ENCODE measurements at regions not wholly inside any gene's neighbourhood (a gene's known extent, or its start where the extent isn't known, plus 50 kb on each side); places are given as distances from the start of the nearest gene placed in this dataset.

DNA sequence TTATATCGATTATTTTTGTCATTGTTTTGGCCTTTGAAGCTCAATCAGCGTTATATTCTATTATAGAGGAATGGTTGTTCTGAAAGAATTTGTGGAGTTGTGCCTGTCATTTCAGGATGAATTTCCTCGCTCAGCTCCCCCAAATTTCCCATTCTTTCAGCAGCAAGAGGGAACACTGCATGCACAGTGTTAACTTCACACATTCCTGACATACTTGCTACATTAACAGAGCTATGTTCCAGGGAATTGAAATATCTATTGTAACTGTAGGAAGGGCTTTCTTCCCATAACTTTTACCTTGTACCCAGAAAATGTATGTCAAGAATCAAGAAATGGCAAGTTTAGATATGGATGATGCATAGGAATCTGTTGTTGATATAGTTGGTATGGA, 379.0 kb downstream of the LRIG3 start:
- DNase-seq, result no peak

DNA sequence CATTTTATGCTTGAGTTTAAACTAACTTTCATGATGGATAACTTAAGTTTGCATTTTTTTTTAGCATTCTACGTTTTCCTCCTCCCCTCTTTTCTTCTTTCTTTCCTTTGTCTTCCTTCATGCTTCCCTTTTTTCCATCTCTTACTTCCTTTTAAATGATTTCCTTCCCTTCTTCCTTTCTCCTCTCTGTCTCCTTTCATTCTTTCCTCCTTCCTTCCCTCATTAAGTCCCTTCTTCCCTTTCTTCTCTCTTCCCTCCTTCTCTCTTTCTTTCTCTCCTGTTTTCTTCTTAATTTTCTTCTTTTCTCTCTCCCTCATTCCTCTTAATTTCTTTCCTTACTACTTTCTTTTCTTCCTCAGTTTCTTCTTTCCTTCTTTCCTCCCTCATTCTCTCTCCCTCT, 376.0 kb downstream of the LRIG3 start:
- DNase-seq, result no peak

DNA sequence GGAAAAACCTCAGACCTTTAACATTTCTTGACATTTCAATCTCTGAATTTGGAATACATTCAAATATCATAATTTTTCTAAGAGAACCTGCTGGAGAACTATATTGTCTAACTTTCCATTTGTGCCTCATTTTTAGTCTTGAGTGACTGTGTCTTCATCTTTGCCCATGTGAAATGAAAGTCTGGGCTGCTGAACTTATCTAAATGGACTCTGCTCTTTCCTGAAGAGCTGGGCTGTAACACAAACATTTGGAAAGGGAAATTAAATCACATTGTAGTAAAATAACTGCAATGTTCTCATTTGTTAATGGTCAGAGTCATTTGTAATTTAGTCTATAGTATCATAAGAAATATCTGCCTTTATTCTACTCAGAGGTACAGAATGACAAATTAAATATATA, 373.1 kb downstream of the LRIG3 start:
- DNase-seq, result no peak

DNA sequence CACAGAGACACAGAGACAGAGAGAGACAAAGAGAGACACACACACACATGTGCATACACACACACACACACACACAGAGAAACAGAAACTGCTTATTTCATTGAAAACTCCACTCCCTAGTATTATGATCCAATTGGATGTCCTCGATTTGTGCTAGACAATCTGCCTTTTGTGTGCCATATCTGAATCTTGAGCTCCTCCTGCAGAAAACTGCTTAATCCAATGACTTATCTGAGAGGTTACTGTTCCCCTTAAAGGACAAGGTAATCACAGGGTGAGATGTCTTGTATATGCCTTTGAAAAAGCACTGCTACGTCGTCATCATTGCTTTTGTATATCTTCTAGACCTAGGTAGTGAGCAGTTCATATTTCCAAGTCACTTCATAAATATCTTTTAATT, 371.5 kb downstream of the LRIG3 start:
- no peak for DNase-seq

DNA sequence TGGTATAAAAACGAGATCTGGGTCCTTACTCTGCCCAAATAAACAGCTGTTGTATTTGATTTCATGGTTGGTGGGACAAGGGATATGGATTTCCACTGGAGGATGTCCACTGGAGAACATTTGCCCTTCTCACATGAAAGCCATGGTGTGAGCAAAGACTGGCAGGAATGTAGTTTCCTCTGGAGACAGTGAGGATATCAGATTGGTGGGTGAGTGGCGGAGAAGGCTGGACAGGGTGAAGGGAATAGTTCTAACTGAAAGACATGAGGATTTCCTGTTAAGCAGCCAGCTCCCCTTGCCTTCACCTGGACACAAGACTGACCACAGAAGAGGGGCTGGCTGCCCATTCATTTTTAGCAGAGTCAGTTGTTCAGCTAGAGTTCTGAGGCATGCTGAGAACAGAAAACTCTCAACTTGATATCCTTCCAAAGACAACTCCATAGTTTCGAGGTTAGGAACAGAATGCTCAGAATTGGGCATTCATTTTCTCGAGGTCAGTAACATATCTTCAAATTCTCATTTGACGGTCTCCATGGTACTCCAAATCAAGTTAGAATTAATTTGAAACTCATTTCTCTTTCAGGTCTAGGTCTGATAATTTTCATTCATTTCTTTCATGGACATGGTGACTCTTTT, 365.7 kb downstream of the LRIG3 start:
- DNase-seq, result no peak

DNA sequence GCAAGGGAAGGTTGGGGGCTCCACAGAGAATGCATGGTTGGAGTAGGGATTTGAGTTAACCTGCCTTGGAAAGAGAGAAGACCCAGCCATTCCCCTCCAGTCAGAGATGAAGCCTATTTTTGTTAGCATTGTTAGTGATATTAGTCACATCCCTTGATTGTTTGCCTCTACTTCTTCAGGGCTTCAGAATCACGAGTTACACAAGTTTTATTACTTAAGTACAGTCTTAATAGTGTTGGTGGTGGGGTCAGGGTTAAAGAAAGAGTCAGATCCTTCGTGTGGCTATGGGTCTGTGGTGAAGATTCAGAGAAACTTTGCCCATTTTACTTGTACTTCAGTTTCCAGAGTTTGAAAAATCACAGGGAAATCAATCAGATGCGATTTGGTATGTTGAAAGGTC, 363.1 kb downstream of the LRIG3 start:
- DNase-seq, result no peak

DNA sequence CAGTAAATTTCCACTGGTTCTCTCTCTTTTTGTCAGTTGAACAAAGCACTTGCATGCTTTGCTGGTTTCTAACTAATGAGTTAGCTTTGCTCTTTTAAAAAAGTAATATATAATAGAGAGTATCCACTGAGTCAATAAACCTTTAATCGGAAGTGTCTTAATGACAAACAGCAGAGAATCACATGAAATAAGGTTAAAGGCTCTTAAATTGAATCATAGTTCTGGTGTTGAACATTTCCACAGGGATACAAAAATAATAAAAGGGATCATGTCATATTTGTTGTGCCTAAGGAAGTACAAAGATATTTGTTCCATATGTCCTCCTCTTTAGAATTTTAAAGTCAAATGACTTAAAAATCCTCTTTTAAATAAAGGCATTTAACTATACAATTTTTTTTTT, 362.6 kb downstream of the LRIG3 start:
- DNase-seq, result no peak

DNA sequence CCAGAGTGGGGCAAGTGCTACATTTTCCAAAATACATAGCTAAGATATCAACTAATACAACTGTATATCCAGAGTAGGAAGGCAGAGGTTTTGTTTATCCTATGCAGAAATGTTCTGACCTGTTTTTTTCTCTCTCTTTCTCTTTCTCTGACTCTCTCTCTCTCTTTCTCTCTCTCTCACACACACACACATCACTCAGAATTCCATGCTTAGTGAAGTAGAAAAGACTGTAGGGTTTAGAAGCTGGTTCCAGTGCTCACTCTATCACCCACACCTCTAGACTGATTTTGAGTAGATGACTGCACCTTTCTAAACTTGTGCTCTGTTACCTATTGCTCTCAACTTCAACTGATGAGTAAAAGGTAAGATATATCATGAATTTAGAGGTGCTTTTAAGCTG, 356.7 kb downstream of the LRIG3 start:
- no peak for DNase-seq

DNA sequence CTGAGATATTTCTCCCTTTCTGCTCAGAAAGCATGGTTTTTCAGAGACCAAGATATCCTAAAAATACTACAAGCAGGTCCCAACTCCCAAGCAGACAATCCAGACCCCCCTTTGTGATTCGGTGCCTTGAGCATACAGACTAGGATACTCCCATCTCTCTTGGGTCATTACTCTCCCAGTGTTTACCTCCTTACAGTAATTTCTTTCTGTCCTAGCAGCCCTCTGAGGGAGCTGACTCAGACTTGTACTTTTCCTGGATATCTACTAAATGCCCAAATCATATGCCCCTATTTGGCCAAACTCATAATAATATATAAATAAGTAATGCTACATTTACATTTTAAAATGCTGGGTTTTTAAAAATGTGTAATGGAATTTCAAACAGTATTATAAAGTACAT, 355.6 kb downstream of the LRIG3 start:
- no peak for DNase-seq

DNA sequence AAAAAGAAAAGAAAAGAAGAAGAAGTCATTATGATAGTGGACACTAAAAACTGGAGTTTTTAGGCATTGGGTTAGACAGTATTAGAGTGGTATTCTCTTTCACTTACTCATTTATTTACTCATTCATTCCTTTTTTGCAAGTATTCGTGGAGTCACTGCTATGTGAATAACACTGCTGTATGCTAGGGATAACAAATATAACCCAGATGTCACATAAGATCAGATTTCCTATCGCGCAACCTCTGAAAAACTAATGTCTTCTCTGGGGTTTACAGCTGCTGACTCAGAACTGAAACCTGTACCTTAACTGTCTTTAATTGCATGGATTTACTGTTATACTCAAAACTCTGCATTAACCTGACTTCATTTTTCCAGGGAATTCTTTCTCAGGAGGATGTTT, 353.7 kb downstream of the LRIG3 start:
- no peak for DNase-seq

DNA sequence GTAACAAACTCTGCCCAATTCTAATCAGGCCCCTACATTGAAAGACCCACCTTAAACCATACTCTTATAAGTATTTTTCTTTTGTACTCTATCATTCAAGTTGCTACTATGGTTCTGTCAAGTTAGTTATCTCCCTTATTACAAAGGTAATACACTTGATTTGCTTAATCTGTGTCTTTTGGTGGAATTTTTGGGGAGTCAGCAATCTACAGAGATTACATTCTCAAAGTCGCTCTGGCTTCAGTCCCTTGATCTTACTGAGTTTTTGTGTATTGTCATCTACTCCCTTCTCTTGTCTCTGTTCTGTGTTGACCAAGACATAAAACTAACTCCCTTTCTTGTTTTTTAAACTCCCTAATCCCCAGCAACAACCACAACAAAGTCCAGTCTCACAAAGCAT, 353.1 kb downstream of the LRIG3 start:
- DNase-seq, result no peak

DNA sequence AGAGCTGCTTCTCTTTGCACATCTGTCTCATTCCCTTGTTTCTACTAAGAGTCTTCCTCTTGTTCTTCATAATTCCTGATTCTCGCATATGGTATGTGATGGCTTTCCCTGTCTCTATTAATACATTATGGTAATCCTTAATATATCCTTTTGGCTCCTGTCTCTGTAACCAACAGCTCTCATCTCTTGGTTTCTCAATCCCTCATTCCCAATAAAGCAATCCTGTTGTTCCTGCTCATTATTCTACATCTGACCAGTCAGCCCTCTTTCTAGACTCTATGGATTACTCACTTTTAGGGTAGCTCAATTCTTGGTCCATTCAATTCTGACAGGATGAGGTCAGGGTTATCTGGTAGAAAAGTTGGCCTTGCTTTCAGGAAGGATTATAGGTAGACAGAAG, 349.9 kb downstream of the LRIG3 start:
- DNase-seq, result no peak

DNA sequence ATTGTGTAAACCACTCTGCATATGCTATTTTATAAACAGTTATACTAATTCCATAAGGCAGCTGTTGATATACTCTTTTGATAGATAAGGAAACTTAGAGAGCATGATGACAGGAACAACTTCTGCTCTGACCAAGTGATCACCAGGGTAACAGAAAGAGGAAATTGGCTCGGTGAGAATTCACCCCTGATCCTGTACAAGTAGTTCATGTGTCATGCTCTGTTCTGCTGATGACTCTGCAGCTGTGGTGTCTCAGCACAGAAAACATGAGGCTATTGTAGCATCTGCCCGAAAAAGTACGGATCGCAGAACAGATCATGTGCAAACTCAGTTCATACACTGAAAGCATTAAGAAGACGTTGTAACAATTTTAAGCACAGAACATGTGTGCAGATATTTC, 345.0 kb downstream of the LRIG3 start:
- DNase-seq, result no peak

DNA sequence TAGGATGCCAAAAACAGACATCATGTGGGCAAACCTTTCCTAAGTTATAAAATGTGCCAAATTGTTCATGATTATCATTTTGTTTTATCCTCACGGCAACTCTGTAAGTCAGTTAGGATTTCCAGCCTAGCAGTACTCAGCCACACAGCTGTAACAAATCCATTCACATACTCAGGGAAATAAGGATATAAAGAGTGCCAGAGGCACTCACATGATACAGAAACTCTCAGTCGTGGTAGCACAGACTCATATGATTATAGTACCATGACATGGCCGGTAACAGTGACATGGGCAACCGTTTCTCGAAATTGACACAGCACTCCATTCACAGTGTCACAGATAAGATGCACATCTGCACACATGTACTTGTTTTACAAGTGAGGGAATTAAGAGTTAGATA, 344.2 kb downstream of the LRIG3 start:
- DNase-seq, result no peak

DNA sequence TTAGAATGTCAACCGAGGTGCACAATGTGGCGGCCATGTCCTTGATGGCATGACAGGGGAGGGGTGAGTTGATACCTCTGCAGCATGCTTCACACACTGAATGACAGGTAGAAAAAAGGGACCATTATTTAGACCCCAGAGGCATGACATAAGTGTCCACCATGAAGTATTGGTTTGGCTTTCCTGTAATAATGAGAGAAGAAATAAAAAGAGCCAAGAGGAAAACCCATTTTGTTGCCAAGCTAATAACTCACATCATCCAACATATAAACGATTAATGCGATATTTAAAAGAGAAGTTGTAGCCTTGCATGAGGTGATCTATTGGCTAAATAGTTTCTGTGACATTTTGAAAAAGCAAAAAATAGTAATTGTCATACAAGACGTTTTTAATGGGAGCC, 343.4 kb downstream of the LRIG3 start:
- DNase-seq, result no peak

DNA sequence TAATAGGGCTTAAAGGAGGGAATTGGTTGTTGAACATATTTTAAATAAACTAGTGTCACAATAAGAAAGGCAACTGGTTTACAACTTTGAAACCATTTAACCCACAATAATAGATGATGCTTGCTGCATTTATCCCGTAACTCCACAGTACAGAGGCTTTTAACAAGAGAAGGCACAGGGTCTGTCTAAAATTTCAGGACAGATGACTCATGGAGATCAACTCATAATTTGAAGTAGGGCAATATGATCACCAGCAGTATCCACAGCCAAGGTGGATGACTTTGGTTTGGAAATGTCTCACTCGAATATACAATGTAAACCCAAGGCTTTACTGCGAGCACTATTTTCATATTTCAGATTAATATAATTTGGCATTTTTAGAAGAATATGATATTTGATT, 340.2 kb downstream of the LRIG3 start:
- no peak for DNase-seq

DNA sequence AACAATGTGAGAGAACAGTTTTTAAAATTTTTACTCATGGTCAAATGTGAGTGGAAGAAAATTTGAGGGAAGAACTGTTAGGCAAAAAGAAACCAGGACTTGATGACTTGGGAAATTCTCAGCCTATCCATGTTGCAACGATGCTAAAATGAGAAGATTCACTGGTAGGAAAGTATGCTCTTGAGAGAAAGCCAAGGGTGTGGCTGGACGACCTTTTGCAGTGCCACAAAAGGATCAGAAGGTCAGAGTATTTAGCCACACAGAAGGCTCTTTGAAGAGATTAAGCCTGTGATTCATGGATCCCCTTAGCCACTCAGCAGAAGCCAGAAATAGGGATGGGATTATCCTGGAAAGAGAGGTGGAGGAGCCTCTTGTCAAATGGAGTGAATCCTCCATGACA, 336.8 kb downstream of the LRIG3 start:
- no peak for DNase-seq

DNA sequence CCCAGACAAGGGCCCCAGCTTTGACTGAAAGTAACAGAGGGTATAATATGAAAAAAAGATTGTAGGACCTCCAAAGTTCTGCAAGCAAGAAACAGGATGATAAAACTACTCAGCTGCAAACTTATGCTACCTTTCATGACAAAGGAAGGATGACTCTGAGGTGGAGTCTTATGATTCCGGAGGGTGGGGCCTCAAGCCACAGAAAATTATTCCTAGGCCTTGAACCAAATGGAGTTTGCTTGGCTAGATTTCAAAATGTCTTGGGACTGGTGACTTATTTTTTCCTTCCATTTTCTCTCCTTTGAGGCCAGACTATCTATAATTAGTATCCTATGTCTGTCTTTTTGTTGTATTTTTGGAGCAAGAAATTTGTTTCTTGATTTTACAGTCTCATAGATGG, 336.4 kb downstream of the LRIG3 start:
- DNase-seq, result no peak

DNA sequence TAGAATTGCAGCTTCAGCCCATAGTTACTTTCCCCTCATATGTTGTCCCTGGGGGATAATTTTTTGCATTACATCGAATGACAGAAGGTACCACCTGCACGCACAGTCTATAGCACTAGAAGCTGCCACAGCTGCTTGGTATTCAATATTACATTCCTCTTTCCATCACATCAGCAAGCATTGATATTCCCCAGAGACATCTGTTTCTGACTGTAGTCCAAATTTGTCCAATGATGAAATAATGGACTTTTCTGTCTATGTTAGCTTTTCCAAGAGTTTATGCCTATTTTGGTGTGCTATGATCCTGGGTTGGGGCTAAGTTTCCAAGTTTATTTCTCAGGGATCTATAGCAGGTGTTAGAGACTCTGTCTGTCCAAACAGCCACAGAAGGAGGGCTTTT, 335.4 kb downstream of the LRIG3 start:
- DNase-seq, result no peak

DNA sequence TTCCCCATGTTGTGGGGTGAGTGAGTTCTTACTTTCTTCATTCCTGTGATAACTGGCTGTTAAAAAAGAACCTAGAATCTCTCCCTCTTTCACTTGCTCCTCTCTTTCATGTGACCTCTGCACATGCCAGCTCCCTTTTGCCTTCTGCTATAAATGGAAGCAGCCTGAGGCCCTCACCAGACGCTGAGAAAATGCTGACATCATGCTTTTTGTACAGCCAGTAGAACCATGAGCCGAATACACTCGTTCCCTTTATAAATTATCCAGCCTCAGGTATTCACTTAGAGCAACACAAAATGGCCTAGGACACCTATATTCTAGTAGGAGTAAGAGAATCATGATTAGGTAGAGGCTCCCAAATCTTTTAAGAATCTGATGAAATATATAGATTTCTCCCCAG, 333.5 kb downstream of the LRIG3 start:
- no peak for DNase-seq

DNA sequence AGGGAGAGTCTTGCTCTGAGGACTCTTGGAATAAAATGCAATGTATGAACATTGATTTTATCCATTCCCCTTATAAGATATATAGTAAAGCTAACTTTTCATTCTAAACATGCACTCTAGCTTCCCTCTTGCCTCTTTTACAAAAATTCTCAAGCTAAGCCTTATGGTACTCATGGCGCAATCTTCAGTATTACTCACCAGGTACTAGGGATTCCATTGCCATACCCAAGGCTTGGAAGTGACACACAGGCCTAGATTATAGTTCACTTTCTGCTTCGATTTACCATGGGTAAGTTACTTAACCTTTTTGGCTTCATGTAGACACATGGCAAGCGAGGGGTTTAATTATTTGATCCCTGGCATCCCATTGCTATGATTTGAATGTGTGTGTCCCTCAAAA, 331.5 kb downstream of the LRIG3 start:
- no peak for DNase-seq

DNA sequence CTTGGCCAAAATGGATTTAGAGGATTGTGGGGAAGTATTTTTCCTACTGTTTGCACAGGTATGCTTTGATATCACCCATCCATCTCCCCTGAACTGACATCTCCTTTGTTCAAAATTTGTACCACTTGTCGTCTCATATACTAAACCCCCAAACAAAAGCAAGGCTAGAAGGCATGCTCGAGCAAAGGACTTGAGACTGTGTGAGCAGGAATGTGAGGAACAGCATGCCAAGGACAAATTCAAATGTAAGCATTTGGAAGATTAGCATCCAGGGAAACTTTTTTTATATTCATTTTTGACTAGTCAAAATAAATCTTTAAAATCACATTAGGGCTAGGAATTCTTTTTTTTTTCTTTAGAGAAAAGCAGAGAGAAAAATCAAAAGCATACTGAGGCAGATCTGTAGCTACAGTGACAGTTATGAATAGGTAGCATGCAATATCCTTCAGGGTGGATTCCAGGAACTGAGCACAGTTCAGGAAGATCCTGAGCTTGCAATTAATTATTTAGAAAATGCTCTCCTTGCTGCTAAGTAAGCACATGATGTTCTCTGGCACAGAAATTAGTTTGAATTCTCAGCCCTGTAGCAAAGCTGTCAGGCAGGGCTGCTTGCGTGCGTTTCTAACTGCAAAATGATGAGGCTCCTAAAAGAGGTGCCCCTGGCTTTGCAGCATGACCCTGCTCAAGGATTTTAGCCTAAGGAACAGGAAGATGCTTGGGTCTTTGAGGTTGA, 327.7 kb downstream of the LRIG3 start:
- DNase-seq, result no peak

DNA sequence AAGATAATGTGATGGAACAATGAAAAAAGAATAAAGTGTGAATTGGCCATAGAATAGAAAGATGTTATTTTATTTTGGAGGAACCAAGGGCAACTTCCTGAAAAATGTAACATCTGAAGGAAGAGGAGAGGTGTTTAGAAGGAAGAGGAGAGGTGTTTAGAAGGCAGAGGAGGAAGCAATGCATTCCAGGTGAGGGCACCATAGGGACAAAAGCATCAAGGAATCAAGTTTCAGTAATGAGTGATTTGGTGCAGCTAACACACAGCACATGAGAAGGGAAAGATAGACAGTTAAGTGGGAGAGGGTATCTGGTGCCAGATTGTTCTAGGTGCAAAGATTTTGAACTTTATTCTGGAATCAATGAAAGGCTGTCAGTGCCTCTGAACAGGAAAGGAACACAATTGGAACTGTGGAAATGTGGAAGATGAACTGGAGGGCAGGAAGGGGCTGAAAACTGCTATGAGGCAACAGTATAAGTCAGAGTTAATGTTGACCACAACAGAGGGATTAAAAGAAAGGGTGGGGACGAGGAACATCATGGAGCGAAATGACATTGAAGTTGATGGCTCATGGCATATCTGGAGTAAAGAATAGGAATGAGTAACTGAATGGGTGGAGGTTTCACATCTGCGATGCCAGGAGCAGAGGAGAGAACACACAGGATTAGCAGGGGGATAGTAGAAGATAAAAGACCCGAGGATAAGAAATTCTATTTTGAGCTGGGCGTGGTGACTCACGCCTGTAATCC, 326.6 kb downstream of the LRIG3 start:
- DNase-seq, result no peak

DNA sequence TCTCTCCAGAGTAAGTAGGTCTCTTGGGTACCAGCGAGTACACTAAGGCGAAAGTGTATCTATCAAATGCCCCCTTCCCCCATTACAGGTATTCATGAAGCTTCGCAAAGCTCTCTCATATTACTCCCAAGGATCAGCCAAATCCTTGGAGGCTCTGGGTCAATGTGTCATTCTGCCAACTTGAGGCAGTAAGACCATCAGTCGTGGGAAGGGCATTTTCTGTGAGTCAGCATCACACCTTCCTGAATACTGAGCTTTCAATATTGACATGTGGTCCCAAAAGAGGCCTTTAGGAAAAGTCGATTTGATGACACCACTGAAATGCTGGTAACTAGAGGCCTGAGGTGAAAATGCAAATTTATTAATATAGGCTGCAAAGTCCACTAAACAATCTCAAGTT, 323.9 kb downstream of the LRIG3 start:
- DNase-seq, result no peak

DNA sequence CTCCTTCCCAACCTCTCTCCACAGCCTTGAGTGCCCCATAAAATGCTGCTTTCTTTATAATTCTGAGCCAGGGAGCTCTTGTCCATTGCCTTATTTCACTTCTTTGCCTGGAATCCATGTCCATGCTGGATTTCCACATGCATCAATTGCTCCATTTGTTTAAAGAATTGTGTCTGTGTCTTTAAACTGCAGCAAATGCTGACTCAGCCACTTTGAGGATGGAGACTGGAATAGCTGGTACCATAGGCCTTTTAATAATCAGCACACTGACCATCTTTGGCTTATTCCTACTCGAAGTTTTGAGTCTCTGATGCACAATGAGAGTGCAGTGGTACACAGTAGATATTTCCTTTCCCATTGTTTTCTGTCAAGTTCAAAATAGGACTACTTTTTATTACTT, 318.8 kb downstream of the LRIG3 start:
- no peak for DNase-seq
